K562 (cell line): ENCODE measurements at regions not wholly inside any gene's neighbourhood (a gene's known extent, or its start where the extent isn't known, plus 50 kb on each side); places are given as distances from the start of the nearest gene placed in this dataset.

ENCODE experiments used
- BRCA1 ChIP-seq, 2 experiments: fragments of 450-650 bp in 1 of 2; sonication (generic) in 1 of 2; formaldehyde crosslinking in 1 of 2; IDR thresholded peaks; 2 replicates each; pipeline versions ENCODE4 v1.5.0 to v1.6.1; 2017 to 2020; ENCODE audit warnings: mild to moderate bottlenecking in 1 of 2, missing genetic modification reagents in 1 of 2
- CHD2 ChIP-seq: IDR thresholded peaks from 2 replicates; pipeline ENCODE4 v1.6.1; 2011; ENCODE audit warnings: low read depth, low read length
- CREB3L1 ChIP-seq: fragments of 450-650 bp; IDR thresholded peaks from 2 replicates; pipeline ENCODE4 v1.6.1; 2014; ENCODE audit warnings: low read depth, mild to moderate bottlenecking, moderate library complexity, borderline replicate concordance
- CTCF ChIP-seq, 3 experiments: IDR thresholded peaks in 2 of 3; conservative IDR thresholded peaks in 1 of 3; 2 replicates each; pipeline ENCODE4 v1.5.1; 2011 to 2012; ENCODE audit warnings: low read length in 3 of 3, mild to moderate bottlenecking in 3 of 3, control low read depth in 2 of 3, improper control_type of control experiment in 1 of 3, inconsistent platforms in 1 of 3, low read depth in 1 of 3, mixed read lengths in 1 of 3, moderate library complexity in 1 of 3; ENCODE audit not compliant: insufficient read depth in 2 of 3
- EGR1 ChIP-seq: fragments of 450-650 bp; conservative IDR thresholded peaks from 2 replicates; pipeline ENCODE4 v1.6.1; 2017; ENCODE audit warnings: mild to moderate bottlenecking
- ERF ChIP-seq: fragments of 450-650 bp; formaldehyde crosslinking; IDR thresholded peaks from 2 replicates; pipeline ENCODE4 v1.4.0; 2020; ENCODE audit warnings: mild to moderate bottlenecking, mixed read lengths
- FOXA1 ChIP-seq: fragments of 450-650 bp; IDR thresholded peaks from 2 replicates; pipeline ENCODE4 v1.6.1; 2016; ENCODE audit warnings: mild to moderate bottlenecking, borderline replicate concordance
- GATAD2A ChIP-seq: fragments of 450-650 bp; IDR thresholded peaks from 2 replicates; pipeline ENCODE4 v1.6.1; 2017
- HDAC3 ChIP-seq: fragments of 450-650 bp; IDR thresholded peaks from 2 replicates; pipeline ENCODE4 v1.6.1; 2018; ENCODE audit warnings: borderline replicate concordance, mild to moderate bottlenecking, moderate library complexity; ENCODE audit not compliant: partially characterized antibody
- HOMEZ ChIP-seq: fragments of 250-450 bp; sonication (Bioruptor Pico); IDR thresholded peaks from 2 replicates; pipeline ENCODE4 v1.4.0; 2020; ENCODE audit warnings: mild to moderate bottlenecking, moderate library complexity
- JUND ChIP-seq, 2 experiments: IDR thresholded peaks; 2 replicates in 1 of 2; 3 replicates in 1 of 2; pipeline ENCODE4 v1.6.1; 2011; ENCODE audit warnings: borderline replicate concordance in 2 of 2, low read depth in 2 of 2, low read length in 2 of 2, improper control_type of control experiment in 1 of 2, missing biosample characterization in 1 of 2, missing genetic modification characterization in 1 of 2, missing genetic modification reagents in 1 of 2
- NKRF ChIP-seq: fragments of 450-650 bp; IDR thresholded peaks from 2 replicates; pipeline ENCODE4 v1.6.1; 2016; ENCODE audit warnings: borderline replicate concordance
- PCBP2 ChIP-seq: fragments of 200-400 bp; formaldehyde crosslinking; IDR thresholded peaks from 2 replicates; pipeline ENCODE4 v1.6.1; 2018; ENCODE audit warnings: low read length, low read depth, mild to moderate bottlenecking, moderate library complexity; ENCODE audit not compliant: poor library complexity, severe bottlenecking
- PHF20 ChIP-seq: fragments of 450-650 bp; IDR thresholded peaks from 2 replicates; pipeline ENCODE4 v1.6.1; 2018; ENCODE audit not compliant: partially characterized antibody
- THRB ChIP-seq: fragments of 450-650 bp; formaldehyde crosslinking; conservative IDR thresholded peaks from 2 replicates; pipeline ENCODE4 v1.4.0; 2022; ENCODE audit warnings: mild to moderate bottlenecking, missing genetic modification characterization
- ZBTB33 ChIP-seq: sonication (generic); formaldehyde crosslinking; IDR thresholded peaks from 2 replicates; pipeline ENCODE4 v1.8.1; 2023; ENCODE audit warnings: mild to moderate bottlenecking, missing genetic modification reagents

- TF ChIP-seq CHD2 (no peak), NKRF (no peak), ZBTB33 (CRISPR knock-in tag) (no peak), ERF (CRISPR knock-in tag) (no peak), GATAD2A (no peak), HOMEZ (CRISPR knock-in tag) (no peak), CTCF (IDR thresholded peaks at IDR 0.05 in 2 of 3, conservative IDR thresholded peaks at IDR 0.05 in 1 of 3; ENCODE audit: insufficient read depth in 2 of 3, low read depth in 1 of 3, low read length in 3 of 3) (peak; percentile 80 to 87 (median 87)), FOXA1 (no peak), BRCA1 (IDR thresholded peaks at IDR 0.05) (no peak), BRCA1 (CRISPR knock-in tag; IDR thresholded peaks at IDR 0.05) (no peak), JUND (IDR thresholded peaks at IDR 0.05; ENCODE audit: borderline replicate concordance, low read depth, low read length) (no peak), JUND (tag; IDR thresholded peaks at IDR 0.05; ENCODE audit: borderline replicate concordance, low read depth, low read length) (no peak), EGR1 (no peak), HDAC3 (no peak), PCBP2 (no peak), THRB (no peak), PHF20 (no peak), CREB3L1 (peak; percentile 67; the same call in 1 of the 2 replicates)
Measured at GRCh38 chr15:57866149-57866736, 159.7 kb downstream of the POLR2M start (continued).
